Stomach (tissue), 4 donors: ENCODE measurements at regions not wholly inside any gene's neighbourhood (a gene's known extent, or its start where the extent isn't known, plus 50 kb on each side); places are given as distances from the start of the nearest gene placed in this dataset.

Experiments used
- CTCF ChIP-seq, 7 experiments: fragments of 450-650 bp in 4 of 7; fragments of 200-600 bp in 3 of 7; sonication (generic) in 3 of 7; IDR thresholded peaks; one replicate each; pipeline ENCODE4 v1.5.1; 2016 to 2019; ENCODE audit warnings: antibody characterized with exemption in 7 of 7, control low read depth in 2 of 7, mild to moderate bottlenecking in 1 of 7
- EP300 ChIP-seq: sonication (generic); formaldehyde crosslinking; IDR thresholded peaks from one replicate; pipeline ENCODE4 v1.6.1; 2017; ENCODE audit warnings: antibody characterized with exemption
- POLR2A ChIP-seq, 4 donors: fragments of 450-650 bp; IDR thresholded peaks; one replicate each; pipeline ENCODE4 v1.6.1; 2016; ENCODE audit warnings: antibody characterized with exemption in 4 of 4, control low read depth in 2 of 4, mild to moderate bottlenecking in 1 of 4, moderate library complexity in 1 of 4
- POLR2AphosphoS5 ChIP-seq, 3 donors: sonication (generic); formaldehyde crosslinking; IDR thresholded peaks; one replicate each; pipeline ENCODE4 v1.6.1; 2016; ENCODE audit warnings: antibody characterized with exemption in 3 of 3

GRCh38 chr6:95274686-95275235, 302.6 kb upstream of the MANEA start:
- TF ChIP-seq EP300 (no peak), POLR2A (IDR thresholded peaks at IDR 0.05) (no peak), CTCF (IDR thresholded peaks at IDR 0.05) (no peak), POLR2AphosphoS5 (IDR thresholded peaks at IDR 0.05) (no peak)
